Esophagus squamous epithelium (tissue), 4 donors: ENCODE measurements at regions not wholly inside any gene's neighbourhood (a gene's known extent, or its start where the extent isn't known, plus 50 kb on each side); places are given as distances from the start of the nearest gene placed in this dataset.

Source experiments
- POLR2A ChIP-seq, 4 donors: fragments of 450-650 bp; IDR thresholded peaks; one replicate each; pipeline ENCODE4 v1.6.1; 2017; ENCODE audit warnings: antibody characterized with exemption in 4 of 4, mild to moderate bottlenecking in 4 of 4, moderate library complexity in 3 of 4
- TF ChIP-seq, protein P1 (sequence below), 6 experiments: fragments of 450-650 bp in 4 of 6; fragments of 200-600 bp in 2 of 6; sonication (generic) in 2 of 6; IDR thresholded peaks; one replicate each; pipeline ENCODE4 v1.5.1; 2016 to 2019; ENCODE audit warnings: antibody characterized with exemption in 6 of 6, mild to moderate bottlenecking in 4 of 6, moderate library complexity in 4 of 6

GRCh38 chr16:86353948-86354347, 156.4 kb upstream of the FOXF1 start:
- TF ChIP-seq, protein P1, sequence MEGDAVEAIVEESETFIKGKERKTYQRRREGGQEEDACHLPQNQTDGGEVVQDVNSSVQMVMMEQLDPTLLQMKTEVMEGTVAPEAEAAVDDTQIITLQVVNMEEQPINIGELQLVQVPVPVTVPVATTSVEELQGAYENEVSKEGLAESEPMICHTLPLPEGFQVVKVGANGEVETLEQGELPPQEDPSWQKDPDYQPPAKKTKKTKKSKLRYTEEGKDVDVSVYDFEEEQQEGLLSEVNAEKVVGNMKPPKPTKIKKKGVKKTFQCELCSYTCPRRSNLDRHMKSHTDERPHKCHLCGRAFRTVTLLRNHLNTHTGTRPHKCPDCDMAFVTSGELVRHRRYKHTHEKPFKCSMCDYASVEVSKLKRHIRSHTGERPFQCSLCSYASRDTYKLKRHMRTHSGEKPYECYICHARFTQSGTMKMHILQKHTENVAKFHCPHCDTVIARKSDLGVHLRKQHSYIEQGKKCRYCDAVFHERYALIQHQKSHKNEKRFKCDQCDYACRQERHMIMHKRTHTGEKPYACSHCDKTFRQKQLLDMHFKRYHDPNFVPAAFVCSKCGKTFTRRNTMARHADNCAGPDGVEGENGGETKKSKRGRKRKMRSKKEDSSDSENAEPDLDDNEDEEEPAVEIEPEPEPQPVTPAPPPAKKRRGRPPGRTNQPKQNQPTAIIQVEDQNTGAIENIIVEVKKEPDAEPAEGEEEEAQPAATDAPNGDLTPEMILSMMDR (IDR thresholded peaks at IDR 0.05), result no peak
- TF ChIP-seq POLR2A (IDR thresholded peaks at IDR 0.05), result no peak
